MV-4-11 (cell line): ENCODE measurements at regions not wholly inside any gene's neighbourhood (a gene's known extent, or its start where the extent isn't known, plus 50 kb on each side); places are given as distances from the start of the nearest gene placed in this dataset.
"Not testable (repeated sequence)": the region's sequence is repeated elsewhere in the genome, so short reads cannot be mapped to it uniquely, and the experiment has no call there.

Source experiments
- DNase-seq: peaks from one replicate; lab custom pipeline; 2025; lab: John Stamatoyannopoulos, UW

- DNase-seq: peak; percentile 7
Observed at GRCh38 chr7:65621580-65622201, 248.0 kb downstream of the ZNF92 start.

GRCh38 chr7:65631236-65631635 is 241.6 kb upstream of the VKORC1L1 start:
- DNase-seq: not testable (repeated sequence)

- DNase-seq: not testable (repeated sequence)
Observed at GRCh38 chr7:65633587-65634404, 239.1 kb upstream of the VKORC1L1 start.

- not testable (repeated sequence) for DNase-seq
Observed at GRCh38 chr7:65638918-65639317, 234.0 kb upstream of the VKORC1L1 start.

- not testable (repeated sequence) for DNase-seq
Observed at GRCh38 chr7:65639717-65640116, 233.2 kb upstream of the VKORC1L1 start.

GRCh38 chr7:65643498-65643897 is 229.4 kb upstream of the VKORC1L1 start:
- DNase-seq: not testable (repeated sequence)

GRCh38 chr7:65647153-65647964 is 225.5 kb upstream of the VKORC1L1 start:
- not testable (repeated sequence) for DNase-seq

GRCh38 chr7:65651174-65651573 is 221.7 kb upstream of the VKORC1L1 start:
- DNase-seq: not testable (repeated sequence)

GRCh38 chr7:65651826-65652592 is 220.9 kb upstream of the VKORC1L1 start:
- DNase-seq: not testable (repeated sequence)

- DNase-seq: not testable (repeated sequence)
Observed at GRCh38 chr7:65652669-65653068, 220.2 kb upstream of the VKORC1L1 start.

- not testable (repeated sequence) for DNase-seq
Observed at GRCh38 chr7:65656494-65657188, 216.2 kb upstream of the VKORC1L1 start.

- not testable (repeated sequence) for DNase-seq
Observed at GRCh38 chr7:65683362-65683761, 189.5 kb upstream of the VKORC1L1 start.

- not testable (repeated sequence) for DNase-seq
Observed at GRCh38 chr7:65699026-65699714, 173.7 kb upstream of the VKORC1L1 start.

GRCh38 chr7:65699715-65700356 is 173.0 kb upstream of the VKORC1L1 start:
- DNase-seq: not testable (repeated sequence)

GRCh38 chr7:65719123-65719798 is 153.6 kb upstream of the VKORC1L1 start:
- DNase-seq: not testable (repeated sequence)

GRCh38 chr7:65722361-65722792 is 150.5 kb upstream of the VKORC1L1 start:
- no peak for DNase-seq

- not testable (repeated sequence) for DNase-seq
Observed at GRCh38 chr7:65727182-65727581, 145.7 kb upstream of the VKORC1L1 start.

- no peak for DNase-seq
Observed at GRCh38 chr7:65731129-65731528, 141.7 kb upstream of the VKORC1L1 start.

GRCh38 chr7:65731562-65732035 is 141.3 kb upstream of the VKORC1L1 start:
- no peak for DNase-seq
